ENCODE measurements at regions not wholly inside any gene's neighbourhood (a gene's known extent, or its start where the extent isn't known, plus 50 kb on each side); places are given as distances from the start of the nearest gene placed in this dataset.
"Not testable (repeated sequence)": the region's sequence is repeated elsewhere in the genome, so short reads cannot be mapped to it uniquely, and the experiment has no call there.

DNA sequence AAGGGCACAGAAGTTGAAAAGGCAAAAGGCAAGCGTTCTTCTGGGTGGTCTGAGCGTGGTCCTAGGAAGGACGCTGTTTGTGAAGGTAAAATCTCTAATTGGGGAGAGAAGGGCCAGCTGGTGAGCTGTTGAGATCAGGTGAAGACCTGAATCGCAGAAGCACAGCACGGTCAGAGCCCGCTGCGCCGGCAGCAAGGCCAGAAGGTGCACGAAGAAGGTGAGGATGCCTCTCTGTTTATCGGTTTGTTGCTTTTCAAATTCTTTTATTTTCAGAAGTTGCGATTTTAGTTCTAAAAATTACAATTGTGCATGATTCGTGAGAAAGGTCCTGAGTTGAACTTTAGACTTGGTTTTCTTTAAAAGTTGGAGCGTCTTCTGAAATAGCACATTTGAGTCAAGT lies 247.8 kb upstream of the FOXK1 start:
- DNase-seq (no peak), ATAC-seq (ENCODE audit: poor library complexity) (no peak)
- intact Hi-C loops (cut with DNase I): no loop called here

DNA sequence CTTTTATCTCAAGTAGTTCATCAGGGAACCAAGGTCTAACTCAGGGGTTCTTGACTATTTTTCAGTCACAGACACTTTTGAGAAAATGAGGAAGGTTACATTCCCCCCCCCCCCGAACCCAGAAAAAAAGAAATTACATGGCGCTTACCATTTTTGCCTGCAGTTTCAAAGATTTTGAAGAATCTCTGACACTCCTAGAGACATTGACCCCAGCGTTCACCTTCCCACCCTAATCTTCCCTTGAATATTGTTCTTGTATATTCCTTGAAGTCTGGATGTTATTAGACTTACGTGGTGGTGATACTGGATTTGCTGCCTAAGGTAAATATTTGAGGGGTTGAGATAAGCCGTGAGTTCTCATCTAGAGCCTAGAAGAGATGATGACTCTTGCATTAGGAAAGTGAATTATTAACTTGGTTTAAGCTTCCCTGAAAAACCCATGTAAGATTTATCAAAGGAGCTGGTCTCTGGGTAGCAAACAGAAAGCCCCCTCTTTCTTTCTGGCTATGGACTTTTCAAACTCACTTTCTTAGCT lies 245.7 kb upstream of the FOXK1 start:
- intact Hi-C loops (cut with DNase I): no loop called here
- ATAC-seq (ENCODE audit: poor library complexity) (no peak), DNase-seq (no peak)

GRCh38 chr7:4436936-4437335 lies 245.2 kb upstream of the FOXK1 start:
- intact Hi-C loops (cut with DNase I): no loop called here
- no peak for DNase-seq
- ATAC-seq (ENCODE audit: poor library complexity): no peak

- ATAC-seq (ENCODE audit: poor library complexity): no peak
- intact Hi-C loops (cut with DNase I): no loop called here
- DNase-seq: no peak
Measured at GRCh38 chr7:4437916-4438315, 244.2 kb upstream of the FOXK1 start.

GRCh38 chr7:4438723-4439245 lies 243.3 kb upstream of the FOXK1 start:
- intact Hi-C loops (cut with DNase I): no loop called here
- DNase-seq (no peak), ATAC-seq (ENCODE audit: poor library complexity) (no peak)

- DNase-seq (no peak), ATAC-seq (ENCODE audit: poor library complexity) (peak; percentile 80)
- intact Hi-C loops (cut with DNase I): no loop called here
Measured at GRCh38 chr7:4439444-4439843, 242.7 kb upstream of the FOXK1 start.

GRCh38 chr7:4444106-4444505 lies 238.0 kb upstream of the FOXK1 start:
- ATAC-seq (ENCODE audit: poor library complexity) (no peak), DNase-seq (no peak)
- intact Hi-C loops (cut with DNase I): no loop called here

DNA sequence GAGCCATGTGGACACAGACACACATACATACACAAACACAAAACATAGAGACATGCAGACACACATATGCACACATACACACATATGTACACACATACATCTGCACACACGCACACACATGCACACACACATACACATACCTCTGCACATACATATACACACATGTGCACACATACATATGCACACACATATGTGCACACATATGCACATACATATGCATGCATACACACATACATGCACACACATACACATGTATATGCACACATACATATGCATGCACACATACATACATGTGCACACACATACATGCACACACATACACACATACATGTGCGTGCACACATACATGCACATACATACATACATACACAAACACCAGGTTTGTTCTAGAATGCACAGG lies 236.3 kb upstream of the FOXK1 start:
- no peak for ATAC-seq (ENCODE audit: poor library complexity)
- intact Hi-C loops (cut with DNase I): no loop called here
- no peak for DNase-seq

DNA sequence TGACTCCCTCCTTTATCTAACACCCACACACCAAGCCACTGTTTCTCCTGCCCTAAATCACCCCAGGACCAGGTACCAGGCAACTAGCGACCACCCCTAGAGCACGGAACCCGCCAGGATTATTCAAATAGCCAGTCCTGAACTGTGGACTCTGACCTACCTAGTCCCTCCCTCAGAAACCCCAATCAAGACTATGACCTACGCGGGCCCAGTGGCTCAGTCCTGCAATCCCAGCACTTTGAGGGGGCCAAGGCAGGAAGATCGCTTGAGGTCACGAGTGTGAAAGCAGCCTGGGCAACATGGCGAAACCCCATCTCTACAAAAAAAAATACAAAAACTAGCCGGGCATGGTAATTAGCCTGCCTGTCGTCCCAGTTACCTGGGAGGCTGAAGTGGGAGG lies 232.8 kb upstream of the FOXK1 start:
- intact Hi-C loops (cut with DNase I): no loop called here
- no peak for ATAC-seq (ENCODE audit: poor library complexity)
- no peak for DNase-seq

DNA sequence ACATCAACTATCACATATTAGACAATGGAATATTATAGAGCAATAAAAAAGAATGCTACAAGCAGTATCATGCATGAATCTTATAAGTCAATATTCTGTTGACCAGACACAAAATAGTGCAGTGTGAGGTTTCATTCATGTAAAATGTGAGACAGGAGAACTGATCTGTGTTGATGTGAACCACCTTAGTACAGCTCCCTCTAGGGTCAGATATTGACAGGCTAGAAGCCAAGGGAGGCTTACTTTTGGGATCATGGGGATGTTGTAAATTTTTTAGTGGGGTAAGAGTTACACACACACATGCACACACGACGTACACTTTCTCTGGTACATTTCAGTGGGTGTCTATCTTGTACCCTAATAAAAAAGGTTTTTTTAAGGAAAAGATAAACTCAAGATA lies 231.6 kb upstream of the FOXK1 start:
- no peak for ATAC-seq (ENCODE audit: poor library complexity)
- intact Hi-C loops (cut with DNase I): no loop called here

DNA sequence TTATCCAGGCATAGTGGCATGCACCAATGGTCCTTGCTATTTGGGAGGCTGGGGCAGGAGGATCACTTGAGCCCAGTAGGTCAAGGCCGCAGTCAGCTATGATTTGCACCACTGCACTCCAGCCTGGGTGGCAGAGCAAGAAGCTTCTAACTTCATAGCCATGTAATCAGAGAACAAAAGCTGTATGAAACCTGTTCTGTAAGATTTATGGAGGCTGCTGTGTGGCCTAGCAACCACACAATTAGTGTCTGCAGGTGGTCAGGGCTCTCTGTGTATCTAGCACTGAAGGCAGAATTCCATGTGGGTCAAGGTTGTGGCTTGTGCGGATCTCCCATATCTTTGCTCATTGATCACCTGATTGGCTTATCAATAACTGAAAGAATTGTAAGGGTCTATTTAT lies 221.5 kb upstream of the FOXK1 start:
- ATAC-seq (ENCODE audit: poor library complexity) (no peak), DNase-seq (no peak)
- intact Hi-C loops (cut with DNase I): no loop called here

More for the DNA sequence above, 231.6 kb upstream of the FOXK1 start:
- no peak for DNase-seq

DNA sequence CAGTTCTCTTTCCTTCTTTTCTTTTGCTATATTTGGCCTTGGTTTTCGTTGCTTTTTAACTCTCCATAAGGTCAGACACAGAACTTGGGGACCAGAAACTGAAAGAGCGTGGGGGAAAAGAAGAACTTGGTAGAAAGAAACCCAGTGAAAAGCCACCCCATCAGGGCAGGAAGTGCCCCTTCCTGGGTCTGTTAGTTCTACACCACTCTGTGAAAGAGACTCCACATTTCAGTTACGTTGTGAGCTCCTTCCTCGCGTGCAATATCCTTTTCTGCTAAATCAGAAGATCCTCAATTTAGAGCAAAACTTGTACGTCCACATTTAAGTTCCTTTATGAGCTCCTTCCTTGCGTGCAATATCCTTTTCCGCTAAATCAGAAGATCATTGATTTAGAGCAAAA lies 220.6 kb upstream of the FOXK1 start:
- no peak for ATAC-seq (ENCODE audit: poor library complexity)
- intact Hi-C loops (cut with DNase I): no loop called here
- no peak for DNase-seq

DNA sequence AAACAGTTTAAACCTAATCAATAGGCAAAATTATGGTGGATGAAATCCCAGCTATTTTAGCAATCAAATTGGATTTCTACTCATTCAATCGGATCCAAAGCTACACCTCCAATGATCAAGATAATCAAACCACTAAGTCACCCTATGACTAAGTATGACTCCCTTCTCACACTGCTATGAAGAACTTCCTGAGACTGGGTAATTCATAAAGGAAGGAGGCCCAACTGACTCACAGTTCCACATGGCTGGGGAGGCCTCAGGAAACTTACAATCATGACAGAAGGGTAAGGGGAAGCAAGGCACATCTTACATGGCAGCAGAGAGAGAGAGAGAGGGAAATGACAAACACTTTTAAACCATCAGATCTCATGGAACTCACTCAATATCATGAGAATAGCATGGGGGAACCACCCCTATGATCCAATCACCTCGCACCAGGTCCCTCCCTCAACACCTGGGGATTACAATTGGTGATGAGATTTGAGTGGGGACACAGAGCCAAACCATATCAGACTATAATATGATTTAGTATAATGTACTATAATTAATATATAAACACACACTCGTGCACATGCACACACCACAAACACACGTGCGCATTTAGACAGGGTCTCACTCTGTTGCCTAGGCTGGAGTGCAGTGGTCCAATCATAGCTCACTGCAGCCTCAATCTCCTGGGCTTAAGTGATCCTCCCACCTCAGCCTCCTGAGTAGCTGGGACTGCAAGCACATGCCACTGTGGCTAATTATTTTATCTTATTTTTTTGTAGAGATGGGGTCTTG lies 213.6 kb upstream of the FOXK1 start:
- intact Hi-C loops (cut with DNase I): no loop called here
- ATAC-seq (ENCODE audit: poor library complexity): no peak
- DNase-seq: no peak

DNA sequence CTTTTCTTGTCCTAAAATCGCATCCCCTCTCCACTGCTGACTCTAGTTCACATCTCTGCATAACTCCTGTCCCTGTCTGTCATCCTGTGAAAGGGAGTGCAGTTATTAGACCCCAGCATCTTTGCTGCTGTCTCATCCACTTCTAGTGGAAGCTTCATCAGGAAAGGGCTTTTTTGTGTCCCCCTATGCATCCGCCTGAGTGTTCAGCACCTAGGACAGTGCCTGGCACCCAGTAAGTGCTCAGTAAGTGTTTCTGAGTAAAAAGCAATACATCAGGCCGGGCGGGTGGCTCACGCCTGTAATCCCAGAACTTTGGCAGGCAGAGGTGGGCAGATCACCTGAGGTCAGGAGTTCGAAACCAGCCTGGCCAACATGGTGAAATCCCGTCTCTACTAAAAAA lies 211.8 kb upstream of the FOXK1 start:
- DNase-seq (no peak), ATAC-seq (ENCODE audit: poor library complexity) (no peak)
- intact Hi-C loops (cut with DNase I): no loop called here

DNA sequence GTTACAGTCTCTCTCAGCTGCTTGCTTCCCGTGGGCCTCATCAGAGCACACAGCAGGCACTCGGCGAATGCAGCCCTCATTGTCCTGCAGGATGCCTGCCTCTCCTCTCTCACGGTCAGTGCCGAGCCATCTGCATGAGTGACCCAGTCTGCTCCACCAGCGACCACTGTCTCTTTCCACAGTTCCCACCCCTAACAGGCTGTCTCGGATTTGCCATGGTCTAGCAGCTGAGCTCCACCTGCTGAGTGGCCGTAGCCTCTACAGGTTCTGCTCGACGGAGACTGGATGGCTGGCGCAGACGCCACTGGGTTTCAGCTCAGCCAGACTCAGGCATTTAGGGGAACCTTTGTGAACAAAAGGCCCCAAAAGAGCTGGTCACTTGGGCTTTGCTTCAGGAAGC lies 209.4 kb upstream of the FOXK1 start:
- no peak for ATAC-seq (ENCODE audit: poor library complexity)
- intact Hi-C loops (cut with DNase I): no loop called here
- no peak for DNase-seq

- peak; percentile 41 for ATAC-seq (ENCODE audit: poor library complexity)
- no peak for DNase-seq
Measured at GRCh38 chr7:4479367-4480039, 202.6 kb upstream of the FOXK1 start.

DNA sequence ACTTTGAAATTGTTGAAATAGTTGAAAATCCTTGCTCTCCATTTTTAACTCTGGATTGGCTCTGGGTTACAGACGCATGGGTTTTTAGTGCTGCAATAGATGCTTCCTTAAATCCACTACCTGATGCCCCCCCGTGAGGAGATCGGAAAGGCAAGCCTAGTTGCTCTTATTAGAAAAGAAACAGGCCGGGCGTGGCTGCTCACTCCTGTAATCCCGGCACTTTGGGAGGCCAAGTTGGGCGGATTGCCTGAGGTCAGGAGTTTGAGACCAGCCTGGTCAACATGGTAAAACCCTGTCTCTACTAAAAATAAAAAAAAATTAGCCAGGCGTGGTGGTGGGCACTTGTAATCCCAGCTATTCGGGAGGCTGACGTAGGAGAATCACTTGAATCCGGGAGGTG lies 202.0 kb upstream of the FOXK1 start:
- ATAC-seq (ENCODE audit: poor library complexity); DNase-seq; intact Hi-C loops (cut with DNase I): not testable (repeated sequence)

More at GRCh38 chr7:4479367-4480039, 202.6 kb upstream of the FOXK1 start:
- intact Hi-C loops (cut with DNase I): no loop called here

DNA sequence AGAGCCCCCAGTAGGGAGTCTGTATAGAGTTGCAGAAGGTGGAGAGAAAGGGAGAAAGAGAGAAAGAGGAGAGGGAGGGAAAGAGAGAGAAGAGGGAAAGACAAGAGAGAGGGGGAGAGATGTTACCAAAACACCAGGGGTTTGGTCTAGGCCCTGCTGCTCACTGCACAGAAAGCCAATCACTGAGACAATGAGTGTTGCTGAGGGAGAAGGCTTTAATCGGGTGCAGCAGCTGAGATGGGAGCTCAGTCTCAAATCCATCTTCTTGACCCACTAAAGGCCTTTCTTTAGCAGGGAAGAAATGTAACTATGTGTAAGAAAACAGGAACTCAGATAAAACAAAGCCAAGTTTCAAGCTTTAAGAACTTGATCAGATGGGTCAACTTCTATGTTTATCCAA lies 198.2 kb upstream of the FOXK1 start:
- intact Hi-C loops (cut with DNase I): no loop called here
- DNase-seq (no peak), ATAC-seq (ENCODE audit: poor library complexity) (no peak)

DNA sequence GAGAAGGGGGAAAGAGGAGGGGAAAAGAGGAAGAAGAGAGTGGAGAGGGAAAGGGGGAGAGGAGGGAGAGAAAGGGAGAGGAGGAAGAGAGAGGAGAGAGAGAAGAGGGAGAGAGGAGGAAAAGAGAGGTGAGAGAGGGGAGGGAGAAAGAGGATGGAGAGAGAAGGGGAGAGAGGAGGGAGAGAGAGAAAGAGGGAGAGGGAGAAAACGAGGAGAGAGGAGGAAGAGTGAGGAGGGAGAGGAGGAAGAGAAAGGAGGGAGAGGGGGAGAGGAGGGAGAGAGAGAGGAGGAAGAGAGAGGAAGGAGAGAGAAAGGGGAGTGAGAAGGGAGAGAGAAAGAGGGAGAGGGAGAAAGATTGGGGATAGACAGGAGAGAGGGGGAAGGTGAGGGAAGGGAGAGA lies 197.6 kb upstream of the FOXK1 start:
- ATAC-seq (ENCODE audit: poor library complexity) (no peak), DNase-seq (no peak)
- intact Hi-C loops (cut with DNase I): no loop called here

DNA sequence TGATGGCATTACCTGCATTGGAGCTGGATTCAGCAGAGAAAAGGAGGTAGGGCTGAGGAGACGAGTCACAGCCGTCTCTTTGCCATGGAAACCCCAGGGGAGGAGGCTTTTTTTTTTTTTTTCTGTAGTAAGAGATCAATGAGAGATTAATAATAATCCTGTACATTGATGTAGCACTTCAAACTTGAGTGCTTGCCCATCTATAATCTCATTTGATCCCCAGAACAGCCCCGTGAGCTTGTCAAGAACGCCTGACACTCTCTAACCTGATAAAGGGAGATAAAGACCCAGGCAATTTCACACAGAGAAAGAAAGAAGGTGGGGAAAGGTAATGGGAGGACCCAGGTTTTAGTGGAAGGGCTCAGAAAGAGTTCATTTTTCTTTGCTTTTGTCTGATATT lies 195.2 kb upstream of the FOXK1 start:
- no peak for DNase-seq
- ATAC-seq (ENCODE audit: poor library complexity): no peak
- intact Hi-C loops (cut with DNase I): no loop called here
